ENCODE measurements at regions not wholly inside any gene's neighbourhood (a gene's known extent, or its start where the extent isn't known, plus 50 kb on each side); places are given as distances from the start of the nearest gene placed in this dataset.

- H3K4me3 ChIP-seq = no peak overlapping the region
- no peaks in the 10 kb centered on the region for H3K4me1 ChIP-seq (ENCODE audit: insufficient read depth)
- no peaks in the 10 kb centered on the region for H3K27me3 ChIP-seq
- no peaks in the 10 kb centered on the region for H3K79me2 ChIP-seq
- H3K36me3 ChIP-seq (replicated peaks; ENCODE audit: insufficient read depth, low read depth) = no peaks in the 10 kb centered on the region
- no peaks in the 10 kb centered on the region for H3K9me3 ChIP-seq (ENCODE audit: low read depth)
- no peak overlapping the region for H2AFZ ChIP-seq
- DNase-seq (ENCODE audit: low spot score) = no peak
- H4K20me1 ChIP-seq (ENCODE audit: insufficient read depth, poor library complexity, severe bottlenecking) = no peaks in the 10 kb centered on the region
- no peak overlapping the region for H3K27ac ChIP-seq
- H3K4me2 ChIP-seq = no peak overlapping the region
- TF ChIP-seq CTCF (IDR thresholded peaks at IDR 0.05; ENCODE audit: poor library complexity) (no peak), EZH2 (IDR thresholded peaks at IDR 0.05; ENCODE audit: borderline replicate concordance) (no peak)
- no peaks in the 10 kb centered on the region for H3K9me2 ChIP-seq (replicated peaks; ENCODE audit: insufficient read depth)
Measured at GRCh38 chr11:90532125-90532524, 309.3 kb upstream of the CHORDC1 start.

GRCh38 chr11:90531001-90531400, 308.2 kb upstream of the CHORDC1 start:
- no peak overlapping the region for H3K4me3 ChIP-seq
- H3K79me2 ChIP-seq = no peaks in the 10 kb centered on the region
- H3K27ac ChIP-seq = no peak overlapping the region
- WGBS (ENCODE audit: low lambda C conversion rate, missing lambda C conversion rate) = 85% methylated on average over 1 of the region's 1 CpG
- no peaks in the 10 kb centered on the region for H4K20me1 ChIP-seq (ENCODE audit: insufficient read depth, poor library complexity, severe bottlenecking)
- H3K4me1 ChIP-seq (ENCODE audit: insufficient read depth) = no peaks in the 10 kb centered on the region
- DNase-seq (ENCODE audit: low spot score) = no peak
- H3K27me3 ChIP-seq = no peaks in the 10 kb centered on the region
- no peaks in the 10 kb centered on the region for H3K36me3 ChIP-seq (replicated peaks; ENCODE audit: insufficient read depth, low read depth)
- H3K4me2 ChIP-seq = no peak overlapping the region
- no peak for TF ChIP-seq CTCF (IDR thresholded peaks at IDR 0.05; ENCODE audit: poor library complexity)
- TF ChIP-seq EZH2 (IDR thresholded peaks at IDR 0.05; ENCODE audit: borderline replicate concordance) = no peak
- TF ChIP-seq EZH2phosphoT487 (IDR thresholded peaks at IDR 0.05; ENCODE audit: low read depth, severe bottlenecking, unreplicated experiment) = no peak
- no peak overlapping the region for H2AFZ ChIP-seq
- no peaks in the 10 kb centered on the region for H3K9me3 ChIP-seq (ENCODE audit: low read depth)
- H3K9me2 ChIP-seq (replicated peaks; ENCODE audit: insufficient read depth) = no peaks in the 10 kb centered on the region

GRCh38 chr11:90525962-90526361, 303.1 kb upstream of the CHORDC1 start:
- DNase-seq (ENCODE audit: low spot score) = no peak
- Histone ChIP-seq H3K4me3 (no peak overlapping the region), H3K9me3 (ENCODE audit: low read depth) (no peaks in the 10 kb centered on the region), H3K4me1 (ENCODE audit: insufficient read depth) (no peaks in the 10 kb centered on the region), H4K20me1 (ENCODE audit: insufficient read depth, poor library complexity, severe bottlenecking) (no peaks in the 10 kb centered on the region), H3K27ac (no peak overlapping the region), H2AFZ (no peak overlapping the region), H3K9me2 (replicated peaks; ENCODE audit: insufficient read depth) (no peaks in the 10 kb centered on the region), H3K79me2 (no peaks in the 10 kb centered on the region), H3K36me3 (replicated peaks; ENCODE audit: insufficient read depth, low read depth) (no peaks in the 10 kb centered on the region), H3K27me3 (no peaks in the 10 kb centered on the region), H3K4me2 (no peak overlapping the region)
- WGBS (ENCODE audit: low lambda C conversion rate, missing lambda C conversion rate) = 77% methylated on average over 1 of the region's 1 CpG
- TF ChIP-seq EZH2 (IDR thresholded peaks at IDR 0.05; ENCODE audit: borderline replicate concordance) (no peak), CTCF (IDR thresholded peaks at IDR 0.05; ENCODE audit: poor library complexity) (no peak), EZH2phosphoT487 (IDR thresholded peaks at IDR 0.05; ENCODE audit: low read depth, severe bottlenecking, unreplicated experiment) (no peak)

GRCh38 chr11:90512846-90513245, 290.0 kb upstream of the CHORDC1 start:
- H4K20me1 ChIP-seq (ENCODE audit: insufficient read depth, poor library complexity, severe bottlenecking) = no peaks in the 10 kb centered on the region
- no peak overlapping the region for H3K4me2 ChIP-seq
- TF ChIP-seq CTCF (IDR thresholded peaks at IDR 0.05; ENCODE audit: poor library complexity) (no peak), EZH2 (IDR thresholded peaks at IDR 0.05; ENCODE audit: borderline replicate concordance) (no peak)
- no peaks in the 10 kb centered on the region for H3K79me2 ChIP-seq
- H3K27ac ChIP-seq = no peak overlapping the region
- no peaks in the 10 kb centered on the region for H3K27me3 ChIP-seq
- H3K9me2 ChIP-seq (replicated peaks; ENCODE audit: insufficient read depth) = no peaks in the 10 kb centered on the region
- no peaks in the 10 kb centered on the region for H3K4me1 ChIP-seq (ENCODE audit: insufficient read depth)
- DNase-seq (ENCODE audit: low spot score) = no peak
- no peaks in the 10 kb centered on the region for H3K9me3 ChIP-seq (ENCODE audit: low read depth)
- H2AFZ ChIP-seq = no peak overlapping the region
- H3K4me3 ChIP-seq = no peak overlapping the region
- H3K36me3 ChIP-seq (replicated peaks; ENCODE audit: insufficient read depth, low read depth) = no peaks in the 10 kb centered on the region

Data from hepatocyte (in vitro differentiated cells).